ENCODE measurements at regions not wholly inside any gene's neighbourhood (a gene's known extent, or its start where the extent isn't known, plus 50 kb on each side); places are given as distances from the start of the nearest gene placed in this dataset.

DNA sequence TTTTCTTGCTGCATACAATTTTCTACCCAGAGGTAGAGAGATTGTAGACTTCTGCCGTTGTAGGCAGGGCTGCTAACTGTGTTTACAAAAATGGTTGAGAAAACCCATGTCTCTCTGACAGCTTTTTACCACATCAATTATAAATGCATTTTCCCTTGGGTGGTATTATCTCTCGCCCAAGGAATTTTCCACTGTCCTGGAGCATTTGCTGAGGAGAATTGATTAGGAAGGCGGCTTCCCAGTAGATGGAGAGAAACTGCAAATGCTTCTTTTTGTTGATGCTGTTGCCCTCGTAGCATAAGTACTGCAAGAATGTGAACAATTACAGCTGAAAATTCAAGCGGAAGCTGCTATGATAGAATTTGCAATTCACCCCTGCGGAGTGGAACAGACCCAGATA is 1007.7 kb upstream of the KLHL29 start:
- no peak for TF ChIP-seq CTCF (IDR thresholded peaks at IDR 0.05; ENCODE audit: low read depth, low read length, poor library complexity, severe bottlenecking)
- TF ChIP-seq EZH2phosphoT487 (IDR thresholded peaks at IDR 0.05; ENCODE audit: borderline replicate concordance, low read length): no peak
